ENCODE measurements at regions not wholly inside any gene's neighbourhood (a gene's known extent, or its start where the extent isn't known, plus 50 kb on each side); places are given as distances from the start of the nearest gene placed in this dataset.

- no peak for TF ChIP-seq FOSL2 (IDR thresholded peaks at IDR 0.05; ENCODE audit: borderline replicate concordance, low read depth)
- TF ChIP-seq, protein P1, sequence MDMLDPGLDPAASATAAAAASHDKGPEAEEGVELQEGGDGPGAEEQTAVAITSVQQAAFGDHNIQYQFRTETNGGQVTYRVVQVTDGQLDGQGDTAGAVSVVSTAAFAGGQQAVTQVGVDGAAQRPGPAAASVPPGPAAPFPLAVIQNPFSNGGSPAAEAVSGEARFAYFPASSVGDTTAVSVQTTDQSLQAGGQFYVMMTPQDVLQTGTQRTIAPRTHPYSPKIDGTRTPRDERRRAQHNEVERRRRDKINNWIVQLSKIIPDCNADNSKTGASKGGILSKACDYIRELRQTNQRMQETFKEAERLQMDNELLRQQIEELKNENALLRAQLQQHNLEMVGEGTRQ (IDR thresholded peaks at IDR 0.05; ENCODE audit: borderline replicate concordance, low read depth, low read length), result no peak
Observed at GRCh38 chr14:78028471-78028870, 141.7 kb upstream of the NRXN3 start (continued).

DNA sequence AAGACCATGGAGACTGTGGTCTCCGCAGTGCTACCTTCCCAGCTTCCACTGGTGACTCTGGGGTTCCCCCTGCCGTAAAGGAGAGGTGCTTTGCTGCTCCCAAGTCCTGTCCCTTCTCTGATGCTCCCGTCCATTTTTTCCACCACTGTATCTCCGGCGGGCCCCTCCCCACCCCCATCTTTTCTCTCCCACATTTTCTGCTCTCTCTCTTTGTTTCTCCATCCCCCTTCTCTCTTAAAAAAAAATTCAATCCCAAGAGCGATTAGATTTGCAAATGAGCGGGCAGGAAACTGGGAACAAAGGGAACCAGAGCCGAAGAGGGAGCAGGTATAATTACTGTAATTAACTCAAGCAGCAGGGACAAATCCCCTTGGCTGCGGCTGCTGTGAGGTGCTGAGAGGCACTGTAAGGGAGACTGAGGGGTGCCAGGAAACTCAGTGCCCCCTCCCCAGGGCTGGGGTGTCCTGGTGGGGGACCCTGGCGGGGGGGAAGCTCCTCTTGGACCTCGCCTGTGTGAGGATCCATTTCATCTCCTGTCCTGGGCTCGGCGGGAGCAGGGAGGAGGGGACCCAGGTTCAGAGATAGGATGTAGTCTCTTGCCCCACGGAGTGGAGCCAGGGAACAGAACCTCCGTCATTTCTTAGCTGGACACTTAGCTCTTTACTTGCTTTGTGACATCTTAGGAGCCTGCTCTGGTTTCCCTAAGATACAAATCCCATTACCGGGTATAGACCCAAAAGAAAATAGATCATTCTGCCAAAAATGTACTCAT, 140.4 kb upstream of the NRXN3 start:
- no peak overlapping the region for H3K4me2 ChIP-seq
- no peak for TF ChIP-seq REST (IDR thresholded peaks at IDR 0.05; ENCODE audit: low read depth, low read length)
- no peak for TF ChIP-seq FOSL2 (IDR thresholded peaks at IDR 0.05; ENCODE audit: borderline replicate concordance, low read depth)
- H3K79me2 ChIP-seq (ENCODE audit: insufficient read depth), result no peaks in the 10 kb centered on the region
- no peaks in the 10 kb centered on the region for H3K4me1 ChIP-seq (ENCODE audit: control insufficient read depth in 1 of 2, insufficient read depth in 2 of 2, low read depth in 1 of 2, low read length in 1 of 2)
- WGBS (ENCODE audit: low lambda C conversion rate), result 29% methylated on average over 13 of the region's 16 CpGs
- no peaks in the 10 kb centered on the region for H3F3A ChIP-seq (replicated peaks; ENCODE audit: insufficient read depth)
- H2AFZ ChIP-seq (ENCODE audit: low read depth), result no peak overlapping the region
- H3K27ac ChIP-seq (ENCODE audit: low read depth in 2 of 2, low read length in 1 of 2), result no peak overlapping the region
- H3K4me3 ChIP-seq (ENCODE audit: low read depth in 2 of 2, low read length in 1 of 2), result no peak overlapping the region
- no peaks in the 10 kb centered on the region for H3K9me2 ChIP-seq
- H3K9me3 ChIP-seq, result no peaks in the 10 kb centered on the region
- DNase-seq, result no peak
- H4K20me1 ChIP-seq (ENCODE audit: insufficient read depth), result no peaks in the 10 kb centered on the region
- CTCF ChIA-PET, result interaction anchor here (1.0 kb wide), 1 partner anchor 43 kb away, joined by 3 read pairs; no protein-coding TSS in a partner anchor
- POLR2A ChIA-PET, result no interaction called here
- no peak overlapping the region for H3K9ac ChIP-seq
- H3K36me3 ChIP-seq (replicated peaks in 1 of 2; ENCODE audit: control insufficient read depth in 1 of 2, insufficient read depth in 2 of 2, low read length in 1 of 2), result no peaks in the 10 kb centered on the region
- H3K27me3 ChIP-seq (ENCODE audit: insufficient read depth), result no peaks in the 10 kb centered on the region

- Histone ChIP-seq H3K9ac (no peak overlapping the region), H3F3A (replicated peaks; ENCODE audit: insufficient read depth) (no peaks in the 10 kb centered on the region), H3K9me3 (no peaks in the 10 kb centered on the region), H3K4me2 (no peak overlapping the region), H3K79me2 (ENCODE audit: insufficient read depth) (no peaks in the 10 kb centered on the region), H3K4me3 (ENCODE audit: low read depth in 2 of 2, low read length in 1 of 2) (no peak overlapping the region), H3K9me2 (no peaks in the 10 kb centered on the region; the same call in 1 of the 2 replicates), H2AFZ (ENCODE audit: low read depth) (no peak overlapping the region), H3K4me1 (ENCODE audit: control insufficient read depth in 1 of 2, insufficient read depth in 2 of 2, low read depth in 1 of 2, low read length in 1 of 2) (no peaks in the 10 kb centered on the region), H3K36me3 (replicated peaks in 1 of 2; ENCODE audit: control insufficient read depth in 1 of 2, insufficient read depth in 2 of 2, low read length in 1 of 2) (no peaks in the 10 kb centered on the region), H3K27me3 (ENCODE audit: insufficient read depth) (no peaks in the 10 kb centered on the region), H3K27ac (ENCODE audit: low read depth in 2 of 2, low read length in 1 of 2) (no peak overlapping the region), H4K20me1 (ENCODE audit: insufficient read depth) (no peaks in the 10 kb centered on the region)
- POLR2A ChIA-PET, result no interaction called here
- CTCF ChIA-PET, result no interaction called here
- WGBS (ENCODE audit: low lambda C conversion rate), result 3% methylated on average over 1 of the region's 1 CpG
- DNase-seq, result no peak
- no peak for TF ChIP-seq REST (IDR thresholded peaks at IDR 0.05; ENCODE audit: low read depth, low read length)
- no peak for TF ChIP-seq CHD2 (IDR thresholded peaks at IDR 0.05; ENCODE audit: low read length, partially characterized antibody)
- no peak for TF ChIP-seq JUND (IDR thresholded peaks at IDR 0.05)
- no peak for TF ChIP-seq GATA2 (CRISPR knock-in tag; IDR thresholded peaks at IDR 0.05)
- no peak for TF ChIP-seq ELF1 (IDR thresholded peaks at IDR 0.05)
- TF ChIP-seq FOXJ3 (CRISPR knock-in tag; IDR thresholded peaks at IDR 0.05), result no peak
- no peak for TF ChIP-seq RAD21 (IDR thresholded peaks at IDR 0.05; ENCODE audit: low read length)
- no peak for TF ChIP-seq MEF2A (IDR thresholded peaks at IDR 0.05; ENCODE audit: borderline replicate concordance, low read depth)
Observed at GRCh38 chr14:78043349-78043748, 126.8 kb upstream of the NRXN3 start.
